ENCODE measurements at regions not wholly inside any gene's neighbourhood (a gene's known extent, or its start where the extent isn't known, plus 50 kb on each side); places are given as distances from the start of the nearest gene placed in this dataset.
"Not testable (repeated sequence)": the region's sequence is repeated elsewhere in the genome, so short reads cannot be mapped to it uniquely, and the experiment has no call there.

GRCh38 chr13:107644136-107644535 lies 571.2 kb downstream of the LIG4 start:
- H3K36me3 ChIP-seq (ENCODE audit: control insufficient read depth in 1 of 2, insufficient read depth in 2 of 2, low read length in 2 of 2): no peaks in the 10 kb centered on the region
- no peak overlapping the region for H3K4me3 ChIP-seq (ENCODE audit: low read depth in 1 of 2, low read length in 2 of 2)
- no peaks in the 10 kb centered on the region for H3K9me3 ChIP-seq (ENCODE audit: control insufficient read depth in 1 of 2, low read length in 2 of 2)
- H3K27ac ChIP-seq (ENCODE audit: low read length): no peak overlapping the region
- no peaks in the 10 kb centered on the region for H3K4me1 ChIP-seq (ENCODE audit: control insufficient read depth in 1 of 2, insufficient read depth in 2 of 2, low read length in 2 of 2)
- no peaks in the 10 kb centered on the region for H3K27me3 ChIP-seq (ENCODE audit: low read depth, low read length)

GRCh38 chr13:107643615-107644014 lies 571.7 kb downstream of the LIG4 start:
- H3K4me3 ChIP-seq (ENCODE audit: low read depth in 1 of 2, low read length in 2 of 2): no peak overlapping the region
- no peaks in the 10 kb centered on the region for H3K9me3 ChIP-seq (ENCODE audit: control insufficient read depth in 1 of 2, low read length in 2 of 2)
- no peaks in the 10 kb centered on the region for H3K36me3 ChIP-seq (ENCODE audit: control insufficient read depth in 1 of 2, insufficient read depth in 2 of 2, low read length in 2 of 2)

GRCh38 chr13:107642831-107643230 lies 572.5 kb downstream of the LIG4 start:
- H3K4me1 ChIP-seq (ENCODE audit: control insufficient read depth in 1 of 2, insufficient read depth in 2 of 2, low read length in 2 of 2): no peaks in the 10 kb centered on the region
- H3K27me3 ChIP-seq (ENCODE audit: low read depth, low read length): no peaks in the 10 kb centered on the region
- no peaks in the 10 kb centered on the region for H3K9me3 ChIP-seq (ENCODE audit: control insufficient read depth in 1 of 2, low read length in 2 of 2)
- H3K27ac ChIP-seq (ENCODE audit: low read length): no peak overlapping the region
- H3K36me3 ChIP-seq (ENCODE audit: control insufficient read depth in 1 of 2, insufficient read depth in 2 of 2, low read length in 2 of 2): no peaks in the 10 kb centered on the region
- H3K4me3 ChIP-seq (ENCODE audit: low read depth in 1 of 2, low read length in 2 of 2): no peak overlapping the region

More at GRCh38 chr13:107643615-107644014, 571.7 kb downstream of the LIG4 start:
- H3K27me3 ChIP-seq (ENCODE audit: low read depth, low read length): no peaks in the 10 kb centered on the region
- no peaks in the 10 kb centered on the region for H3K4me1 ChIP-seq (ENCODE audit: control insufficient read depth in 1 of 2, insufficient read depth in 2 of 2, low read length in 2 of 2)
- no peak overlapping the region for H3K27ac ChIP-seq (ENCODE audit: low read length)

- Histone ChIP-seq H3K36me3 (ENCODE audit: control insufficient read depth in 1 of 2, insufficient read depth in 2 of 2, low read length in 2 of 2) (no peaks in the 10 kb centered on the region), H3K27ac (ENCODE audit: low read length) (no peak overlapping the region)
Observed at GRCh38 chr13:107641574-107641973, 573.8 kb downstream of the LIG4 start.

GRCh38 chr13:107625648-107626047 lies 589.7 kb downstream of the LIG4 start:
- H3K9me3 ChIP-seq (ENCODE audit: control insufficient read depth in 1 of 2, low read length in 2 of 2): no peaks in the 10 kb centered on the region
- no peaks in the 10 kb centered on the region for H3K4me1 ChIP-seq (ENCODE audit: control insufficient read depth in 1 of 2, insufficient read depth in 2 of 2, low read length in 2 of 2)
- no peaks in the 10 kb centered on the region for H3K27me3 ChIP-seq (ENCODE audit: low read depth, low read length)
- H3K36me3 ChIP-seq (ENCODE audit: control insufficient read depth in 1 of 2, insufficient read depth in 2 of 2, low read length in 2 of 2): no peaks in the 10 kb centered on the region
- no peak overlapping the region for H3K4me3 ChIP-seq (ENCODE audit: low read depth in 1 of 2, low read length in 2 of 2)
- no peak overlapping the region for H3K27ac ChIP-seq (ENCODE audit: low read length)

More at GRCh38 chr13:107641574-107641973, 573.8 kb downstream of the LIG4 start:
- no peak overlapping the region for H3K4me3 ChIP-seq (ENCODE audit: low read depth in 1 of 2, low read length in 2 of 2)
- H3K4me1 ChIP-seq (ENCODE audit: control insufficient read depth in 1 of 2, insufficient read depth in 2 of 2, low read length in 2 of 2): no peaks in the 10 kb centered on the region
- no peaks in the 10 kb centered on the region for H3K27me3 ChIP-seq (ENCODE audit: low read depth, low read length)
- no peaks in the 10 kb centered on the region for H3K9me3 ChIP-seq (ENCODE audit: control insufficient read depth in 1 of 2, low read length in 2 of 2)

GRCh38 chr13:107617527-107617926 lies 597.8 kb downstream of the LIG4 start:
- no peaks in the 10 kb centered on the region for H3K27me3 ChIP-seq (ENCODE audit: low read depth, low read length)
- no peak overlapping the region for H3K4me3 ChIP-seq (ENCODE audit: low read depth in 1 of 2, low read length in 2 of 2)
- no peak overlapping the region for H3K27ac ChIP-seq (ENCODE audit: low read length)
- no peaks in the 10 kb centered on the region for H3K9me3 ChIP-seq (ENCODE audit: control insufficient read depth in 1 of 2, low read length in 2 of 2)
- no peaks in the 10 kb centered on the region for H3K4me1 ChIP-seq (ENCODE audit: control insufficient read depth in 1 of 2, insufficient read depth in 2 of 2, low read length in 2 of 2)
- no peaks in the 10 kb centered on the region for H3K36me3 ChIP-seq (ENCODE audit: control insufficient read depth in 1 of 2, insufficient read depth in 2 of 2, low read length in 2 of 2)

- no peaks in the 10 kb centered on the region for H3K4me1 ChIP-seq (ENCODE audit: control insufficient read depth in 1 of 2, insufficient read depth in 2 of 2, low read length in 2 of 2)
Observed at GRCh38 chr13:107612376-107612775, 603.0 kb downstream of the LIG4 start.

GRCh38 chr13:107608736-107609135 lies 606.6 kb downstream of the LIG4 start:
- H3K4me1 ChIP-seq (ENCODE audit: control insufficient read depth in 1 of 2, insufficient read depth in 2 of 2, low read length in 2 of 2): no peaks in the 10 kb centered on the region
- no peaks in the 10 kb centered on the region for H3K9me3 ChIP-seq (ENCODE audit: control insufficient read depth in 1 of 2, low read length in 2 of 2)
- H3K27ac ChIP-seq (ENCODE audit: low read length): no peak overlapping the region
- no peak overlapping the region for H3K4me3 ChIP-seq (ENCODE audit: low read depth in 1 of 2, low read length in 2 of 2)
- H3K36me3 ChIP-seq (ENCODE audit: control insufficient read depth in 1 of 2, insufficient read depth in 2 of 2, low read length in 2 of 2): no peaks in the 10 kb centered on the region
- H3K27me3 ChIP-seq (ENCODE audit: low read depth, low read length): no peaks in the 10 kb centered on the region

More at GRCh38 chr13:107612376-107612775, 603.0 kb downstream of the LIG4 start:
- no peaks in the 10 kb centered on the region for H3K36me3 ChIP-seq (ENCODE audit: control insufficient read depth in 1 of 2, insufficient read depth in 2 of 2, low read length in 2 of 2)
- no peaks in the 10 kb centered on the region for H3K27me3 ChIP-seq (ENCODE audit: low read depth, low read length)
- no peak overlapping the region for H3K27ac ChIP-seq (ENCODE audit: low read length)
- no peaks in the 10 kb centered on the region for H3K9me3 ChIP-seq (ENCODE audit: control insufficient read depth in 1 of 2, low read length in 2 of 2)
- H3K4me3 ChIP-seq (ENCODE audit: low read depth in 1 of 2, low read length in 2 of 2): no peak overlapping the region

GRCh38 chr13:107600971-107601370 lies 614.4 kb downstream of the LIG4 start:
- H3K27ac ChIP-seq (ENCODE audit: low read length): no peak overlapping the region
- no peak overlapping the region for H3K4me3 ChIP-seq (ENCODE audit: low read depth in 1 of 2, low read length in 2 of 2)
- no peaks in the 10 kb centered on the region for H3K36me3 ChIP-seq (ENCODE audit: control insufficient read depth in 1 of 2, insufficient read depth in 2 of 2, low read length in 2 of 2)

GRCh38 chr13:107596306-107596705 lies 619.0 kb downstream of the LIG4 start:
- not testable (repeated sequence) for H3K27me3 ChIP-seq (ENCODE audit: low read depth, low read length); H3K27ac ChIP-seq (ENCODE audit: low read length); H3K4me1 ChIP-seq (ENCODE audit: control insufficient read depth in 1 of 2, insufficient read depth in 2 of 2, low read length in 2 of 2); H3K4me3 ChIP-seq (ENCODE audit: low read depth in 1 of 2, low read length in 2 of 2); H3K9me3 ChIP-seq (ENCODE audit: control insufficient read depth in 1 of 2, low read length in 2 of 2); H3K36me3 ChIP-seq (ENCODE audit: control insufficient read depth in 1 of 2, insufficient read depth in 2 of 2, low read length in 2 of 2)

More at GRCh38 chr13:107600971-107601370, 614.4 kb downstream of the LIG4 start:
- Histone ChIP-seq H3K4me1 (ENCODE audit: control insufficient read depth in 1 of 2, insufficient read depth in 2 of 2, low read length in 2 of 2) (no peaks in the 10 kb centered on the region), H3K9me3 (ENCODE audit: control insufficient read depth in 1 of 2, low read length in 2 of 2) (no peaks in the 10 kb centered on the region), H3K27me3 (ENCODE audit: low read depth, low read length) (no peaks in the 10 kb centered on the region)

GRCh38 chr13:107590556-107590955 lies 624.8 kb downstream of the LIG4 start:
- Histone ChIP-seq H3K9me3 (ENCODE audit: control insufficient read depth in 1 of 2, low read length in 2 of 2) (no peaks in the 10 kb centered on the region), H3K4me3 (ENCODE audit: low read depth in 1 of 2, low read length in 2 of 2) (no peak overlapping the region), H3K27ac (ENCODE audit: low read length) (no peak overlapping the region), H3K4me1 (ENCODE audit: control insufficient read depth in 1 of 2, insufficient read depth in 2 of 2, low read length in 2 of 2) (no peaks in the 10 kb centered on the region), H3K36me3 (ENCODE audit: control insufficient read depth in 1 of 2, insufficient read depth in 2 of 2, low read length in 2 of 2) (no peaks in the 10 kb centered on the region), H3K27me3 (ENCODE audit: low read depth, low read length) (no peaks in the 10 kb centered on the region)

- Histone ChIP-seq H3K36me3 (ENCODE audit: control insufficient read depth in 1 of 2, insufficient read depth in 2 of 2, low read length in 2 of 2) (no peaks in the 10 kb centered on the region), H3K9me3 (ENCODE audit: control insufficient read depth in 1 of 2, low read length in 2 of 2) (no peaks in the 10 kb centered on the region), H3K4me3 (ENCODE audit: low read depth in 1 of 2, low read length in 2 of 2) (no peak overlapping the region), H3K27me3 (ENCODE audit: low read depth, low read length) (no peaks in the 10 kb centered on the region), H3K27ac (ENCODE audit: low read length) (no peak overlapping the region), H3K4me1 (ENCODE audit: control insufficient read depth in 1 of 2, insufficient read depth in 2 of 2, low read length in 2 of 2) (no peaks in the 10 kb centered on the region)
Observed at GRCh38 chr13:107587681-107588080, 627.7 kb downstream of the LIG4 start.
